ENCODE measurements at regions not wholly inside any gene's neighbourhood (a gene's known extent, or its start where the extent isn't known, plus 50 kb on each side); places are given as distances from the start of the nearest gene placed in this dataset.

DNA sequence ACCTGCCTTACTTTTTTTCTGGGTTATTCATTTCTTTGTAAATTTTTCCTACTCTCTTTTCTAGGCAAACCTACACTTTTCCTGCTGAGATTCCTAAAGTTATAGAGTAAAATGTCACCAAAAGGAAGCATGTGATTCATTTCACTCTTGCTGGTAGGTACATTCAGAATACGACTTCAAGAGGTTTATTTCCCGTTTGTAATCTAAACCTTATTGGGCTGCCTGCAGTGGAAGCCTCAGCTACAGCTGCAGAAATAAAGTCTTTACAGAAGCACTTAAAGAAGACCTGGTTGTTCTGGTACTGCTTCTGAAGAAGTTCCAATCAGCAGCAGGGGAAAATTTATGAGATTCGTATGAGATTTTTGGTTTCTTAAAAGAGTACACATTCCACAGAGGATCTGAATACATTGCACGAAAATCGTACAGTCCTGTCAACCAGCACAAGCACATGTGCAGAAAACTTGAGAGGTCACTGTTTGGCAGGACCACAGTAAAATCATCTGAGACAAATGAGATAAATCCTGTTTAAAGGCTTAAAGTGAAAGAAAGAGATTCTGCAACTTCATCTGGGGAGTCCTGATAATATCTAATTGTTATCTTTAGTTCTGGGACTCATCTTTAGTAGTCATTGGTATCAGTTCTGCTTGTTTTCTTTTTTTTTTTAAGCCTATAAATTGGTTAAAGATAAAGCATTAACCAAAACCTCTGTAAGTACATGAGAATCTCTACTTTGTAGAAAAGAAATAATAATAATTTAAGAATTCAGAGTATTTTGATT, 109.9 kb upstream of the ADGRL2 start:
- no peak overlapping the region for H3K27ac ChIP-seq (ENCODE audit: low read depth in 1 of 2, low read length in 1 of 2)
- no peak overlapping the region for H3K9ac ChIP-seq (ENCODE audit: insufficient read depth in 1 of 2, low read length in 2 of 2)
- no peak overlapping the region for H3K4me3 ChIP-seq
- peak in 2 of 3 donors; percentile 28 to 48 for DNase-seq
- H3K9me3 ChIP-seq (ENCODE audit: control insufficient read depth in 4 of 4, insufficient read depth in 3 of 4, low read length in 3 of 4): no peaks in the 10 kb centered on the region
- WGBS, 2 donors: 55 to 74% methylated on average over 5 of the region's 5 CpGs
- no peaks in the 10 kb centered on the region for H3K36me3 ChIP-seq (ENCODE audit: control insufficient read depth in 4 of 4, insufficient read depth in 4 of 4, low read length in 4 of 4)
- H3K27me3 ChIP-seq (ENCODE audit: control insufficient read depth in 3 of 3, insufficient read depth in 3 of 3, low read length in 2 of 3): no peaks in the 10 kb centered on the region
- TF ChIP-seq, protein P1, sequence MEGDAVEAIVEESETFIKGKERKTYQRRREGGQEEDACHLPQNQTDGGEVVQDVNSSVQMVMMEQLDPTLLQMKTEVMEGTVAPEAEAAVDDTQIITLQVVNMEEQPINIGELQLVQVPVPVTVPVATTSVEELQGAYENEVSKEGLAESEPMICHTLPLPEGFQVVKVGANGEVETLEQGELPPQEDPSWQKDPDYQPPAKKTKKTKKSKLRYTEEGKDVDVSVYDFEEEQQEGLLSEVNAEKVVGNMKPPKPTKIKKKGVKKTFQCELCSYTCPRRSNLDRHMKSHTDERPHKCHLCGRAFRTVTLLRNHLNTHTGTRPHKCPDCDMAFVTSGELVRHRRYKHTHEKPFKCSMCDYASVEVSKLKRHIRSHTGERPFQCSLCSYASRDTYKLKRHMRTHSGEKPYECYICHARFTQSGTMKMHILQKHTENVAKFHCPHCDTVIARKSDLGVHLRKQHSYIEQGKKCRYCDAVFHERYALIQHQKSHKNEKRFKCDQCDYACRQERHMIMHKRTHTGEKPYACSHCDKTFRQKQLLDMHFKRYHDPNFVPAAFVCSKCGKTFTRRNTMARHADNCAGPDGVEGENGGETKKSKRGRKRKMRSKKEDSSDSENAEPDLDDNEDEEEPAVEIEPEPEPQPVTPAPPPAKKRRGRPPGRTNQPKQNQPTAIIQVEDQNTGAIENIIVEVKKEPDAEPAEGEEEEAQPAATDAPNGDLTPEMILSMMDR (IDR thresholded peaks at IDR 0.05; ENCODE audit: control extremely low read depth, extremely low read depth): no peak
- H3K4me1 ChIP-seq (ENCODE audit: control insufficient read depth in 5 of 5, insufficient read depth in 5 of 5, low read length in 5 of 5): peaks cover 0 to 28% (median 8%) of the 10 kb centered on the region in 5 donors
- ATAC-seq (ENCODE audit: insufficient read depth, low FRiP score): no peak

DNA sequence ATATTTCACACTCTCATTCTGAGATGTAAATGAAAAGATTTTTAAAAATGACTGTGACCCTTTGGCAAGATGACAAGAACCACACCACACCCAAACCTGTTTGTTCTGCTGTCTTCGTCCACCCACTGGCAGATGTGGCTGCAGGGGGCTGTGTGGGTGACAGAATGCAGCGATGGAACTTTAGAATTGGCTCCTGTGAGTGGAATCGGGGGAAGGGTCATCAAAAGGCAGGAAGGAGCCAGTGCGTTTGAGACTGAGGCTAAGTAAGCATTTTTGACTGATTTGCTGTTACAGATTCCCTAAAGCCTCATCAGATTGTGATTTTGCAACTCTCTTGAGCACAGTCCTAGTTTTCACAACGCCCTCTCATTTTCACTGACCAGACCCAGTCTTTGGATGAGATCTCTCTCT, 111.2 kb upstream of the ADGRL2 start:
- Histone ChIP-seq H3K9me3 (ENCODE audit: control insufficient read depth in 4 of 4, insufficient read depth in 3 of 4, low read length in 3 of 4) (peaks cover 0 to 2% (median 0%) of the 10 kb centered on the region in 4 donors), H3K9ac (ENCODE audit: insufficient read depth in 1 of 2, low read length in 2 of 2) (no peak overlapping the region), H3K4me1 (ENCODE audit: control insufficient read depth in 5 of 5, insufficient read depth in 5 of 5, low read length in 5 of 5) (peaks cover 0 to 28% (median 8%) of the 10 kb centered on the region in 5 donors), H3K27me3 (ENCODE audit: control insufficient read depth in 3 of 3, insufficient read depth in 3 of 3, low read length in 2 of 3) (no peaks in the 10 kb centered on the region), H3K27ac (ENCODE audit: low read depth in 1 of 2, low read length in 1 of 2) (no peak overlapping the region), H3K36me3 (ENCODE audit: control insufficient read depth in 4 of 4, insufficient read depth in 4 of 4, low read length in 4 of 4) (no peaks in the 10 kb centered on the region), H3K4me3 (no peak overlapping the region)
- ATAC-seq (ENCODE audit: insufficient read depth, low FRiP score): no peak
- TF ChIP-seq, protein P1 (IDR thresholded peaks at IDR 0.05; ENCODE audit: control extremely low read depth, extremely low read depth): no peak
- 42 to 72% methylated on average over 5 of the region's 5 CpGs for WGBS, 2 donors
- peak; percentile 70 to 97 (median 92) for DNase-seq

DNA sequence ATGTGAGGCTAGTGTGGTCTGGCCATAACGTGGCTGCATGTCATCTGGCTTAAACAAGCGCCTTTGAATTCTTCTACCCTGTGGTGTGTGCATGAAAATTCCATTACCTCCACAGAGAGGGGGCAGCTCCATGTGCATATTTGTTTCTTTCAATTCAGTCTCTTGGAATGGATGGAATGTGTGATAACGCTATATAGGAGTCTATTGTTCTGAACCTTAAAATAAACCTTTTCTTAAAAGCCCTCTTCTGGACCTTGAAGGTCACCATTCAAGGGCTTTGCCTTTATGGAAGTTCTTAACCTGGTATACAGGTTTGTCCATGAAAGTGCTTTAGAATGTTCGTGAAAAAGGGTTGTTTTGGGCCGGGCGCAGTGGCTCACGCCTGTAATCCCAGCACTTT, 118.2 kb upstream of the ADGRL2 start:
- peak in 1 of 3 donors; percentile 39 for DNase-seq

More for the DNA sequence above, 118.2 kb upstream of the ADGRL2 start:
- WGBS, 2 donors: 75 to 87% methylated on average over 7 of the region's 7 CpGs
- TF ChIP-seq, protein P1 (IDR thresholded peaks at IDR 0.05; ENCODE audit: control extremely low read depth, extremely low read depth): no peak
- Histone ChIP-seq H3K27me3 (ENCODE audit: control insufficient read depth in 3 of 3, insufficient read depth in 3 of 3, low read length in 2 of 3) (no peaks in the 10 kb centered on the region), H3K4me1 (ENCODE audit: control insufficient read depth in 5 of 5, insufficient read depth in 5 of 5, low read length in 5 of 5) (peaks cover 4 to 30% (median 15%) of the 10 kb centered on the region in 5 donors), H3K27ac (ENCODE audit: low read depth in 1 of 2, low read length in 1 of 2) (no peak overlapping the region), H3K9ac (ENCODE audit: insufficient read depth in 1 of 2, low read length in 2 of 2) (no peak overlapping the region), H3K9me3 (ENCODE audit: control insufficient read depth in 4 of 4, insufficient read depth in 3 of 4, low read length in 3 of 4) (peaks cover 0 to 4% (median 0%) of the 10 kb centered on the region in 4 donors), H3K4me3 (no peak overlapping the region), H3K36me3 (ENCODE audit: control insufficient read depth in 4 of 4, insufficient read depth in 4 of 4, low read length in 4 of 4) (no peaks in the 10 kb centered on the region)
- ATAC-seq (ENCODE audit: insufficient read depth, low FRiP score): no peak

Measured in lung (tissue), 11 donors.